Right ventricle myocardium superior (tissue), 1 donor: ENCODE measurements at regions not wholly inside any gene's neighbourhood (a gene's known extent, or its start where the extent isn't known, plus 50 kb on each side); places are given as distances from the start of the nearest gene placed in this dataset.
A peak's percentile ranks its signal among the peaks of the same experiment; 100 is the strongest.
"Not testable (repeated sequence)": the region's sequence is repeated elsewhere in the genome, so short reads cannot be mapped to it uniquely, and the experiment has no call there.

ENCODE experiments used
- ATAC-seq: fragments of 200-7000 bp; cut with Tn5 transposase; one replicate; pipeline ENCODE4 v1.9.1; 2020; ENCODE audit warnings: mild to moderate bottlenecking; ENCODE audit not compliant: poor library complexity
- DNase-seq: peaks from one replicate; pipeline ENCODE4 v3.0.0-alpha.2; 2020
- intact Hi-C: fragments of 100-400 bp; cut with DNase I; formaldehyde crosslinking; loops from one replicate; pipeline ENCODE4 v1.11.2; 2022
- donor health status: DM: no; HTN: yes; CAD: no; lungs with severe emphysema.

DNA sequence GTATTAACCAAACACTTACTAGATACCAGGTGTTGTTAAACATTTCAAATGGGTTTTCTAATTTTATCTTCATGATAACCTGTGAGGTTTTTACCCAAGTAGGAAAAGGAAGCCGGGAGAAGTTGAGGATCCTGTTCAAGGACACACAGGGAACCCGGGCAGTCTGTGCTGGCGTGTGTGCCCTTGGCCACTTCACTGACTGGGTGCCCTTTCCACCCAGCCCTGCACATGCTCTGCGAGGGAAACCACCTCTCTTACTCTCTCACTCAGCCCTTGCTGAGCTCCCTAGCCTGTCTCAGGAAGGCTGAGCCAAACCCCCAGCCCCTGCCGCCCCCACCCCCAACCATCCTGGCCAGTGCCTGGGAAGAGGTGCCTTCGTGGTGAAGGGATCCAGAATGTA, 51.8 kb downstream of the TEX44 start:
- intact Hi-C loops: no loop called here
- DNase-seq (peak; percentile 54), ATAC-seq (peak; percentile 25)

DNA sequence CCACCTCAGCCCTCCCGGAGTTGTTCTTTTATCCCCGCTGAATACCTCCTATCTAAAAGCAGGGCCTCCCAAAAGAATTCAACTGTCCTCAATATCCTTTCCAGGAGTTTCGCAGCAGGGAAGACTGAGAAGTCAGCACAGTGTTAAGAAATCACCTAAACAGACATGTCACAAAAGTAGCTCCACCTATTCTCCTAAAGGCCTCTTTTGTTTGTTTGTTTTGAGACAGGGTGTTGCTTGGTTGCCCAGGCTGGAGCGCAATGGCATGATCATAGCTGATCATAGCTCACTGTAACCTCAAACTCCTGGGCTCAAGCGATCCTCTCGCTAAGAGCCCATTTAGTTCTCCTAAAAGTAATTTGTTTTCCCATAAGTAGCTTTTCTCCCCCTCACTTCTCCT, 53.8 kb downstream of the TEX44 start:
- intact Hi-C loops: loop anchor here (2.0 kb wide), 1 partner anchor 34 kb away; no protein-coding TSS in a partner anchor
- peak; percentile 46 for ATAC-seq

DNA sequence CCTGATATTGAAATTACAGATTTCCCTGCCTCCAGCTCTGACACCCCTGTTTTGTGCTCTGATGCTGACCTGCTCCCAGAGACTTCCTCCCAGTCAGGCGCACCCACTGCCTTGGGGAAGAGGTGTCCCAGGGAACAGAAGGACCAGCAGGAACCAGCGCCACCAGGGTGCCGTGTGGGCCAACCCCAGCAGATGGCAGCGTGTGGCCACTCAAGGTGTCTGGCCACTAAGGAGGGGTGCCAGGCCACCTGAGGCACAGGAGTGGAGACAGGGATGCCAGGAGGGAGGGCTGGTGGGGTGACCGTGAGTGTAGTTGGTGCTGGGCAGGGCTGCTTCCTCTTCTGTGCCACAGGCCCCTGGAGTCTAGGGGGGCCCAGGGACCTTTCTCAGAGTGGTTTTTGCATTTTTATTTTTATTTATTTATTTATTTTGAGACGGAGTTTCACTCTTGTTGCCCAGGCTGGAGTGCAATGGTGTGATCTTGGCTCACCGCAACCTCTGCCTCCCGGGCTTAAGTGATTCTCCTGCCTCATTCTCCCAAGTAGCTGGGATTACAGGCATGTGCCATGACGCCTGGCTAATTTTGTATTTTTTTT, 56.0 kb downstream of the TEX44 start:
- intact Hi-C loops: no loop called here
- ATAC-seq (peak; percentile 74), DNase-seq (peak; percentile 78)

More for the DNA sequence above, 53.8 kb downstream of the TEX44 start:
- DNase-seq: no peak

- intact Hi-C loops: not testable (repeated sequence)
- DNase-seq: peak; percentile 57
Measured at GRCh38 chr2:231651561-231651960, 56.8 kb upstream of the PTMA start.

DNA sequence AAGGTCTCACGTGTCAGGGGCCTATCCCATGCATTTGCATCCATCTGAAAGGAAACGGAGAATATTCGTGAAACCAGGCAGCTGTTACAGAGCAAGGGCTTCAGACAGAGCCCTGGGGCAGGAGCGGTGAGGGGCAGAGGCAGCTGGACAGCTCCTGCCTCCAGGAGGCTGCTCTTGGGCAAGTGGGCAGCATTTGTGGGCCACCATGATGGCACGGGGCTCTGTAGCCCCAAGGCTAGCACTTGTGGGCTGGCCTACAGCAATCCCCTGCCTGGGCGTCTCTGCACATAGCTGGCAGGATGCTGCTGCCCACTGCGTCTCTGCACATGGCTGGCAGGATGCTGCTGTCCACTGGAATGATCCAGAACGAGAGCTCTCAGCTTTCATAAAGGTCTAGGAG, 52.8 kb upstream of the PTMA start:
- no peak for ATAC-seq
- DNase-seq: no peak
- intact Hi-C loops: no loop called here

More at GRCh38 chr2:231651561-231651960, 56.8 kb upstream of the PTMA start:
- not testable (repeated sequence) for ATAC-seq

- intact Hi-C loops: no loop called here
- DNase-seq: no peak
- no peak for ATAC-seq
Measured at GRCh38 chr2:231655894-231656293, 52.4 kb upstream of the PTMA start.
